RKO (cell line): ENCODE measurements at regions not wholly inside any gene's neighbourhood (a gene's known extent, or its start where the extent isn't known, plus 50 kb on each side); places are given as distances from the start of the nearest gene placed in this dataset.

Source experiments
- DNase-seq: peaks from one replicate; pipeline ENCODE4 v3.0.0-alpha.2; 2016; ENCODE audit warnings: low spot score

DNA sequence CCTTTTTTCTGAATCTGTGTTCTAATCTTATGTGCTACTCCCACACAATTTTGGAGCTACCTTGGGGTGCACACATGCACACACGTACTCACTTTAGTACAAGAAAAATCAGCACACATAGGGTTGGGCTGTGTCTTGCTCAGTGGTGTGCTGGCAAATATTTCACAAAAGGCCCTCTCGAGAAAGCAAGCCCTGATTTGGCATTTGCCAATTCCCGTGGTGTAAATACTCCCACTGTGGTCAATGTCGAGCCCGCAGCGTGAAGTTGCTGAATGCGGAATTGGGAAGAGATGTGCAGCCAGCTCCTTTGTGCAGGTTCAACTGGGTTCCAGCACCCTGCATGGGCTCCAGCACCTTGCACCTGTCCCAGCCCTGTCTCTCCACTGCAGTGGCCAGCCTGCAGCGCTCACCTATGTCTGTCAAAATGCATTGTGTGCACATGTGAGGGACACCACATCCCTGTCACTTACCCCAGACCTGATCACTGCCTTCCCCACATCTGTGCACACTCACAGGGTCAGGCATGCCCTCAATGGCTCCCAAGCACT is 78.4 kb upstream of the WNT4 start:
- no peak for DNase-seq

GRCh38 chr1:22222723-22223122 is 79.8 kb upstream of the WNT4 start:
- no peak for DNase-seq

- DNase-seq = no peak
These were observed 80.3 kb upstream of the WNT4 start for GRCh38 chr1:22223176-22223575.

DNA sequence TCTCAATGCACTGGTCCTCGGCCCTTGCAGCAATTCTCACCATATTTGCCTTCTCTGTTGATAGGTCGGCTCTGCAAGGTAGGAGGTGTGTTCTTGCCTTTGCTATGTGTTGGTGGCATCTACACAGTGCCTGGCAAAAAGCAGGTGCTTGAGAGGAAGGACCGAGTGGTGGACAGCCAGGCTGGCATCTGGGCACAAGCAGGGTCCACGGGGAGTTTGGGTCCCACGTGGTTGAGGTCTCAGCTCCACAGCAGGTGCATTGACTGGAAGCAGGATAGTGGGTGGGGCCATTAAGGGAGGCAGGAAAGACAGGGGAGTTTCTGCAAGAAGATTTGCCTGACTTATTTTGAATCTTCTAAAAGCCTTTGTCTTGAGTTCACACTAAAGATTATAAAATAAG is 81.2 kb upstream of the WNT4 start:
- DNase-seq = no peak

GRCh38 chr1:22224631-22225030 is 81.7 kb upstream of the WNT4 start:
- DNase-seq = no peak

- DNase-seq = no peak
These were observed 83.1 kb upstream of the WNT4 start for GRCh38 chr1:22225858-22226589.

DNA sequence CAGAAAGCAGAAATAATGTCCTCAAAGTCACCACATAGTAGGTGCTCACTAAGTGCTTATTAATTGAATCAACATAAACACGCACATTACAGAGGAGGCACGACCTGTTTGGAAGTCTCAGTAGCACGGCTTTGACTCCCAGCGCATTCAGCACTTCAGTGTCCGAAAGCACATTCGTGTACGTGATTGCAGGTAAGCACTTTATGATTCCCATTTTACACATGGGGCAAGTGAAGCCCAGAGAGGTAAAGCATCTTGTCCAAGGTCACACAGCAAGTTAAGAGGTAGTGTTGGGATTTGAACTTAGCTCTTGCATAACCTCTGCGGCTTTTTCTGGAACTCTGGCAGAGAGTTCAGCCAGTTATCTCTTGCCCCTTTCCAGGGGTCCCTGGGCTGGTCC is 85.2 kb upstream of the WNT4 start:
- DNase-seq = no peak

GRCh38 chr1:22228505-22228911 is 85.6 kb upstream of the WNT4 start:
- DNase-seq = no peak

- no peak for DNase-seq
These were observed 86.5 kb upstream of the WNT4 start for GRCh38 chr1:22229379-22229778.

DNA sequence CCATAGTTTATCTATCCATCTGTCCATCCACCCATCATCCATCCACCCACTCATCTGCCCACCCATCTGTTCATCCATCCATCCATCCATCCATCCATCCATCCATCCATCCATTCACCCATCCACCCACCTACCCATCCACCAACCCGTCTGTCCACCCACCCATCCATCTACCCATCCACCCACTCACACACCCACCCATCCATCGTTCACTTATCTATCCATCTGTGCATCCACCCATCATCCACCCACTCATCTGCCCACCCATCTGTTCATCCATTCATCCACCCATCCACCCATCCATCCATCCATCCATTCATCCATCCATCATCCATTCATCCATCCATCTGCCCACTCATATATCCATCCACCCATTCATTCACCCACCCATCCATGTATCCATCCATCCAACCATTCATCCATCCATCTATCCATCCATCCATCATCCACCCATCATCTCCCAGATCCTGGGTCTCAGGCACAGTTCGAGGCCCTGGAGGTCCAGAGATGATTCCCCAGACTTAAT is 88.2 kb upstream of the WNT4 start:
- no peak for DNase-seq

- DNase-seq = no peak
These were observed 89.2 kb upstream of the WNT4 start for GRCh38 chr1:22231995-22232690.

DNA sequence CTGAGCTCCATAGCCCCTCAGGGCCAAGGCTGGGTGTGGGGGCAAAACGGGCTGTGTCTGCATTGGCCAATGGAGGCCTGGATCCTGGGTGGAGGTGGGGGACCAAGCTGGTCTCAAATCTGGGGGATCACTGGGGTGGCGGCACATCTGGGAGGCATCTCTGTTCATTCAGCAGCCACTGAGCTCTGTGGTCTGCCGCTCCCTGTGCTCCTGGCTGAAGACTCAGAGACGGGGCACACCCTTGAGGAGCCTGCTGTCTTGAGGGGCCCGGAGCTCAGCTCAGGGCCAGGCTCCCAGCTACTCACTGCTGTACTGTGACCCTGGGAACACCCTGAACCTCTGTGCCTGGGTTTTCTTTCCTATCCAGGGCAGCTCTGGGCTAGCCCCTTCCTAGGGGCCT is 90.3 kb upstream of the WNT4 start:
- no peak for DNase-seq

DNA sequence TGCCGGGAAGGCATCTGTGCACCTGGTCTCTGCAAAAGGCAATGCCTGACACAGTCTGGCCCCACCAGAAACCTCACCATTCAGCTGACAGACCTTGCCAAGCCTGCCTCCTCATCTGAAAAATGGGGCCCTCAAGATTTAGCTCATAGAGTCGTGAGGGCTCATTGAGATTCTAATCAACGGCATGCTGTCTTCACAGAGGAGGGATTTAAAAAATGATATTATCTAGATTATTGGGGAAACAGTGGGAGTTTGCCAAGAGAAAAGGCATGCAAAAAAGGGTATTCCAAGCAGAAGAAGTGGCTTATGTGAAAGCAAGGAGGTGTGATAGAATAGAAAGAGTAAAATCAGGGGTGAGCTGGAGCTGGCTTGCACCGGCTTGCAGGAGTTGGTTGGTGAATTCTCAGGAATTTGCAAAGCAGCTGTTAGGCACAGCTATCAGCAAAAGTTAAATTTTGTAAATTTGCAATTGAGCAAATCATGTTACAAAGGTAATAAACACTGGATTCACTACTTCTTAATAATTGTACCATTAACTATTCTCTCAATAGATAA is 91.7 kb upstream of the WNT4 start:
- no peak for DNase-seq

- no peak for DNase-seq
These were observed 93.3 kb upstream of the WNT4 start for GRCh38 chr1:22236166-22236565.

DNA sequence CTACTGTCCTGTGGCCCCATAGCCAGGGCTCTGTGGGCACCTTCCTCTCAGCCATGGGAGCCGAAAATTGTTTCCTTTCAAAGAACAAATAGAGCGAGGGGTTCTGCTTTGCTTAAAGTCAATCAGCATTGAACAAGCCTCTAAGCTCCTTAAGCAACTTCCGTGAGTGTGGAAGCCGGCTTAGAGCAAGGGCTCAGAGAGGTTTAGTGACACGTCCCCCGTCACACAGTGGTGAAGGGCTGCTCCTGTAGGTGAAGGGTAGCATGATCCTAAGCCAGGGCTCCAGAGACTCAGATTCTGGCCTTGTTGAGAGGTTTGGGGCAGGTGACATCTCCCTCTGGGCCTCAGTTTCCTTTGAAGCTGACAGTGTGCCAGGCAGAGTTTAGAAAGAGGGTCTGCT is 94.0 kb upstream of the WNT4 start:
- no peak for DNase-seq

- no peak for DNase-seq
These were observed 94.7 kb upstream of the WNT4 start for GRCh38 chr1:22237433-22238093.

GRCh38 chr1:22238356-22239224 is 95.7 kb upstream of the WNT4 start:
- no peak for DNase-seq

GRCh38 chr1:22239378-22239777 is 96.5 kb upstream of the WNT4 start:
- no peak for DNase-seq

GRCh38 chr1:22241250-22241649 is 98.4 kb upstream of the WNT4 start:
- no peak for DNase-seq

GRCh38 chr1:22241811-22242210 is 98.9 kb upstream of the WNT4 start:
- no peak for DNase-seq

DNA sequence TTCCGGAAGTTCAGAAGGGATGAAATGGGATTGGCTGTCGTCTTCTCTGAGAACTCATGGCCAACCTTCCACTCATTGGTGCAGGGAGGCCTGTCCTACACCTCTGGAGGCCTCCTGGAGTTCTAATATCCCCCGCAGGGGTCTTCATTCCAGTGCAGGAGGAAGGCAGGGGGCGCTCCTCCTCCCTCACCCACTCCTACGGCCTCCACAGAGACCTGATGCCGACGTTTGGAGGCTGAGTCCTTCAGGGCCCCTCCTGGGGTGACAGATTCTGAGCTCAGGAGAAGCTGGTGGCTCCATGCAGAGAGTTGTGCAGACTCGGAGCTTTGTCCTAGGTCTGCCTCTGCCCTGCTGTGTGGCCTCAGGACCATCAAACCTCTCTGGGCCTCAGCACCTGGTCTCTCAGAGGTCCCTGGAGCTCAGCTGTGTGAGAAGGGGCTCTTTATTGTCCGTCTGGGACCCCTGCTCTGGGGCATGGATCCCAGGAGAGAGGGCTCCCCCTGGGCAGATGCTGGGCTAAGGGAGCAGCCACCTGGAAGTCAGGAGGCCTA is 102.3 kb upstream of the WNT4 start:
- DNase-seq = no peak
